ENCODE measurements at regions not wholly inside any gene's neighbourhood (a gene's known extent, or its start where the extent isn't known, plus 50 kb on each side); places are given as distances from the start of the nearest gene placed in this dataset.

DNA sequence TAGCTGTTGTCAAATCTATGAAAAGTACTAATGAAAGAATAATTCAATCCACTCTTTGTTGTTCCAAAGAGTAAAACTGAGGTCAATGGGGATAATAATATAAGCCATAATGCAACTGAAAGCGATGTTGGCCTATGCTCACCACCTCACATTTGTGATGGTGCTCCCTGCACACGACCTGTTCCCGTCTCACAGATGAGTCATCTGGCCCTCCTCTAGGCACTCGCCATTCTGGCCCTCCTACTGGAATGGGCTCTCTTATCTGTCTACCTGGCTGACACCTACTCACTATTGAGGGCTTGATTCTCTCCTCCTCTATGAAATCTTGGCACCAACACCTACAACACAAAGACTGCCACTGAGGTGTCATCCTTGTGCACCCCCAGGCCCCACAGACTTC is 585.9 kb upstream of the ID2 start:
- Histone ChIP-seq H3K27me3 (replicated peaks; ENCODE audit: insufficient read depth, low read depth, low read length, poor library complexity) (no peaks in the 10 kb centered on the region), H3K9me3 (ENCODE audit: low read depth, low read length, poor library complexity, severe bottlenecking) (no peaks in the 10 kb centered on the region), H3K4me1 (ENCODE audit: insufficient read depth, low read length, poor library complexity, severe bottlenecking) (peaks cover 2% of the 10 kb centered on the region), H3K27ac (ENCODE audit: low read depth, low read length, poor library complexity, severe bottlenecking) (no peak overlapping the region), H3K36me3 (ENCODE audit: insufficient read depth, low read length, poor library complexity, severe bottlenecking) (no peaks in the 10 kb centered on the region), H3K4me3 (ENCODE audit: low read depth, low read length, poor library complexity, severe bottlenecking) (no peak overlapping the region)
- TF ChIP-seq, protein P1, sequence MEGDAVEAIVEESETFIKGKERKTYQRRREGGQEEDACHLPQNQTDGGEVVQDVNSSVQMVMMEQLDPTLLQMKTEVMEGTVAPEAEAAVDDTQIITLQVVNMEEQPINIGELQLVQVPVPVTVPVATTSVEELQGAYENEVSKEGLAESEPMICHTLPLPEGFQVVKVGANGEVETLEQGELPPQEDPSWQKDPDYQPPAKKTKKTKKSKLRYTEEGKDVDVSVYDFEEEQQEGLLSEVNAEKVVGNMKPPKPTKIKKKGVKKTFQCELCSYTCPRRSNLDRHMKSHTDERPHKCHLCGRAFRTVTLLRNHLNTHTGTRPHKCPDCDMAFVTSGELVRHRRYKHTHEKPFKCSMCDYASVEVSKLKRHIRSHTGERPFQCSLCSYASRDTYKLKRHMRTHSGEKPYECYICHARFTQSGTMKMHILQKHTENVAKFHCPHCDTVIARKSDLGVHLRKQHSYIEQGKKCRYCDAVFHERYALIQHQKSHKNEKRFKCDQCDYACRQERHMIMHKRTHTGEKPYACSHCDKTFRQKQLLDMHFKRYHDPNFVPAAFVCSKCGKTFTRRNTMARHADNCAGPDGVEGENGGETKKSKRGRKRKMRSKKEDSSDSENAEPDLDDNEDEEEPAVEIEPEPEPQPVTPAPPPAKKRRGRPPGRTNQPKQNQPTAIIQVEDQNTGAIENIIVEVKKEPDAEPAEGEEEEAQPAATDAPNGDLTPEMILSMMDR (conservative IDR thresholded peaks at IDR 0.05; ENCODE audit: low read depth, low read length), result no peak
- TF ChIP-seq EZH2 (IDR thresholded peaks at IDR 0.05; ENCODE audit: borderline replicate concordance, low read depth, low read length, poor library complexity, severe bottlenecking), result no peak
- POLR2A ChIA-PET (ENCODE audit: low non-redundant PET), result no interaction called here
- CTCF ChIA-PET, result no interaction called here
- BruUV-seq (replicated peaks), result no TSS peak
- intact Hi-C loops (cut with micrococcal nuclease; ENCODE audit: unreplicated experiment), result no loop called here
- DNase-seq (ENCODE audit: low spot score), result no peak

DNA sequence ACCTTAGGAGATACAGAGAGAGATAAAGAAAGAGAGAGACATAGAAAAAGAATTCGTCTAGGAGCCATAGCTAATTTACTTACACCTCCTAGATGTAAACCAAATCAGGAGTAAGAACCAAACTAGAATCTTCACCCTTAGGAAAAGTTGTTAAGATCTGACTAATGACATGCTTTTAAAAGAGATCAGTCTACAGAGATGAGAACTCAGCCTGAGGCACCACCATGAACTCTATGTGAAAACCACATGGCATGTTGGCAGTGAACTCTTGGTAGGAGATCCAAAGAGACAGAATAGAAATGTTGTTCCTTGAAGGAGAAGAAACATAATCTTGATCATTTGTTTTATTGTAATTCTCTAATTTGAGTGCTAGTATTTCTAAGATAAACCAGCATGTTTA is 585.4 kb upstream of the ID2 start:
- POLR2A ChIA-PET (ENCODE audit: low non-redundant PET), result no interaction called here

DNA sequence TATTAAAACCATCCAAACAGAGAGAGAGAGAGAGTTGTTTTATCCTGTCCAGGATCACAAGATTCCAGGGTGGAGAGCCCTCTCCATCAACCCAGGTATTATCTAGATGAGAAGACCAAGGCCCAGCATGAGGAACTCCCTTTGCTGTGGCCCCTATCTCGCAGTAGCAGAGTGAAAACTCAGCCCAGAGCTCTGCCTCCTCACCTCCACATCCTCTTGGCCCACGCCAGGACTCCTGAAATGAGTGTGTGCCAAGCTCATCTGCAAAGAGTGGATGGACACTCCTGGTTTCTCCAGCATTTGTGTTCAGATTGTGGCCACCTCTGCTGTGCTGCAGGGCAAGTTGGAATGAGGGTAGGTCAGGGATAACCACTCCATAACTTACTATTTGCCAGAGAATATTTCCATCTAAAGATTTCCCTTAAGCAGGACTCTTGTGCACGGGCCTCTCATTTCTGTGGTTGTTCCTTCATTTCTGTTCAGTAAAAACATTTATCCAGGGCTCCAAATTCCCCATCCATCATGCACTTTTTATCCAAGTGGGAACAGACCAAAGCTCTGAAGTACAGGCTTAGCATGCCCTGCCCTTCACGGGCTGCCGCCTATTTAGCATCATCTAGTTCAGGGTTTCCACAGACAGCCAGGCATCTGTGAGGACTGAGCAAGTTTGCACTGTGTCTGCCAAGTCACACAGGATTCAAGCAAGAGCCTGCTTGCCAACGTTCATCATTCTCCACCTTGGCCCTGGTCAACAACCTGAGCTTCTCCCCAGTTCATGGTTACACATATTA is 583.2 kb upstream of the ID2 start:
- DNase-seq (ENCODE audit: low spot score), result no peak
- Histone ChIP-seq H3K27ac (ENCODE audit: low read depth, low read length, poor library complexity, severe bottlenecking) (no peak overlapping the region), H3K4me1 (ENCODE audit: insufficient read depth, low read length, poor library complexity, severe bottlenecking) (peaks cover 13% of the 10 kb centered on the region), H3K27me3 (replicated peaks; ENCODE audit: insufficient read depth, low read depth, low read length, poor library complexity) (no peaks in the 10 kb centered on the region), H3K4me3 (ENCODE audit: low read depth, low read length, poor library complexity, severe bottlenecking) (no peak overlapping the region), H3K36me3 (ENCODE audit: insufficient read depth, low read length, poor library complexity, severe bottlenecking) (no peaks in the 10 kb centered on the region), H3K9me3 (ENCODE audit: low read depth, low read length, poor library complexity, severe bottlenecking) (no peaks in the 10 kb centered on the region)
- no peak for TF ChIP-seq EZH2 (IDR thresholded peaks at IDR 0.05; ENCODE audit: borderline replicate concordance, low read depth, low read length, poor library complexity, severe bottlenecking)
- TF ChIP-seq, protein P1 (conservative IDR thresholded peaks at IDR 0.05; ENCODE audit: low read depth, low read length), result no peak
- CTCF ChIA-PET, result no interaction called here
- intact Hi-C loops (cut with micrococcal nuclease; ENCODE audit: unreplicated experiment), result no loop called here
- POLR2A ChIA-PET (ENCODE audit: low non-redundant PET), result no interaction called here
- BruUV-seq (replicated peaks), result no TSS peak

More for the DNA sequence above, 585.4 kb upstream of the ID2 start:
- H3K36me3 ChIP-seq (ENCODE audit: insufficient read depth, low read length, poor library complexity, severe bottlenecking), result no peaks in the 10 kb centered on the region
- BruUV-seq (replicated peaks), result no TSS peak
- no peak overlapping the region for H3K27ac ChIP-seq (ENCODE audit: low read depth, low read length, poor library complexity, severe bottlenecking)
- no peaks in the 10 kb centered on the region for H3K4me1 ChIP-seq (ENCODE audit: insufficient read depth, low read length, poor library complexity, severe bottlenecking)
- CTCF ChIA-PET, result no interaction called here
- no peaks in the 10 kb centered on the region for H3K27me3 ChIP-seq (replicated peaks; ENCODE audit: insufficient read depth, low read depth, low read length, poor library complexity)
- no peak for DNase-seq (ENCODE audit: low spot score)
- H3K9me3 ChIP-seq (ENCODE audit: low read depth, low read length, poor library complexity, severe bottlenecking), result no peaks in the 10 kb centered on the region
- no peak overlapping the region for H3K4me3 ChIP-seq (ENCODE audit: low read depth, low read length, poor library complexity, severe bottlenecking)
- intact Hi-C loops (cut with micrococcal nuclease; ENCODE audit: unreplicated experiment), result no loop called here
- no peak for TF ChIP-seq EZH2 (IDR thresholded peaks at IDR 0.05; ENCODE audit: borderline replicate concordance, low read depth, low read length, poor library complexity, severe bottlenecking)
- TF ChIP-seq, protein P1 (conservative IDR thresholded peaks at IDR 0.05; ENCODE audit: low read depth, low read length), result no peak
